ENCODE measurements at regions not wholly inside any gene's neighbourhood (a gene's known extent, or its start where the extent isn't known, plus 50 kb on each side); places are given as distances from the start of the nearest gene placed in this dataset.

GRCh38 chr16:13791095-13791494 is 128.9 kb upstream of the ERCC4 start:
- H3K4me1 Mint-ChIP-seq: peaks cover 0 to 7% of the 10 kb centered on the region in 2 experiments; a peak in 2 of 4 replicates

More at GRCh38 chr16:13791095-13791494, 128.9 kb upstream of the ERCC4 start:
- H4K91ac ChIP-seq (ENCODE audit: insufficient read length, low read depth, low read length): no peak overlapping the region
- no peak overlapping the region for H2BK12ac ChIP-seq (ENCODE audit: insufficient read length, low read depth, low read length)
- no peak overlapping the region for H4K8ac ChIP-seq (replicated peaks; ENCODE audit: insufficient read length, low read depth, low read length)
- H3K14ac ChIP-seq (ENCODE audit: insufficient read depth, low read length): no peak overlapping the region
- no peak overlapping the region for H3T11ph ChIP-seq (ENCODE audit: low read length)
- H3K9ac ChIP-seq (ENCODE audit: extremely low read depth, insufficient read length, low read length): no peak overlapping the region
- H3K23ac ChIP-seq (ENCODE audit: insufficient read length, low read depth, low read length): no peak overlapping the region
- no peak overlapping the region for H2AFZ ChIP-seq (ENCODE audit: low read length)
- H3K56ac ChIP-seq (ENCODE audit: insufficient read length, low read depth, low read length): no peak overlapping the region
- H3K9me3 ChIP-seq (ENCODE audit: control insufficient read depth, low read depth, low read length): no peaks in the 10 kb centered on the region
- no peak overlapping the region for H2BK5ac ChIP-seq (ENCODE audit: insufficient read length, low read length)
- H3K4ac ChIP-seq (ENCODE audit: low read depth, low read length): no peak overlapping the region
- TF ChIP-seq CTCF (conservative IDR thresholded peaks at IDR 0.05): no peak
- H3K27me3 ChIP-seq (ENCODE audit: insufficient read depth, low read length): no peaks in the 10 kb centered on the region
- Mint-ChIP-seq H3K27me3 (ENCODE audit: low read depth) (peaks cover 5% of the 10 kb centered on the region), H3K36me3 (ENCODE audit: insufficient read depth in 1 of 3, low read depth in 3 of 3) (no peaks in the 10 kb centered on the region), H3K4me3 (no peak overlapping the region), H3K9me3 (peaks cover 11 to 13% of the 10 kb centered on the region in 2 experiments; a peak in 4 of 5 replicates), H3K27ac (no peak overlapping the region)
- H3K23me2 ChIP-seq (ENCODE audit: insufficient read length, low read depth, low read length, poor library complexity, severe bottlenecking): no peaks in the 10 kb centered on the region
- H3K79me2 ChIP-seq (ENCODE audit: insufficient read depth, low read length): no peaks in the 10 kb centered on the region
- H3K79me1 ChIP-seq (ENCODE audit: insufficient read depth, low read depth, low read length, poor library complexity, severe bottlenecking): no peaks in the 10 kb centered on the region
- no peaks in the 10 kb centered on the region for H3K4me1 ChIP-seq (ENCODE audit: insufficient read depth, low read length)
- no peak overlapping the region for H2BK15ac ChIP-seq (ENCODE audit: low read depth, low read length)
- no peak overlapping the region for H2AK5ac ChIP-seq (ENCODE audit: insufficient read length, low read length)
- no peak overlapping the region for H3K27ac ChIP-seq (ENCODE audit: insufficient read length, low read depth, low read length)
- no peak overlapping the region for H2BK20ac ChIP-seq (ENCODE audit: low read depth, low read length, poor library complexity, severe bottlenecking)
- no peak overlapping the region for H3K4me2 ChIP-seq (ENCODE audit: insufficient read depth, insufficient read length, low read length)
- H4K20me1 ChIP-seq (ENCODE audit: control insufficient read depth, insufficient read depth, insufficient read length): no peaks in the 10 kb centered on the region
- no peak for DNase-seq
- H3K18ac ChIP-seq (ENCODE audit: insufficient read length, low read depth, low read length): no peak overlapping the region
- H4K5ac ChIP-seq (ENCODE audit: insufficient read length, low read depth, low read length): no peak overlapping the region
- no CpG with 5 or more reads among the region's 4 CpGs for WGBS (ENCODE audit: extremely low coverage, insufficient read length, low lambda C conversion rate)
- no peak overlapping the region for H2BK120ac ChIP-seq (ENCODE audit: low read depth, low read length, poor library complexity, severe bottlenecking)
